Liver (tissue), 8 donors: ENCODE measurements at regions not wholly inside any gene's neighbourhood (a gene's known extent, or its start where the extent isn't known, plus 50 kb on each side); places are given as distances from the start of the nearest gene placed in this dataset.

Source experiments
- DNase-seq: peaks from one replicate; pipeline ENCODE4 v3.0.0-alpha.2; 2017; ENCODE audit warnings: low spot score
- H3K27ac ChIP-seq, 2 donors: one replicate each; pipeline ENCODE4 v1.7.0; 2013; ENCODE audit warnings: inconsistent platforms in 2 of 2, low read length in 2 of 2, control low read depth in 1 of 2, low read depth in 1 of 2, mild to moderate bottlenecking in 1 of 2
- H3K27me3 ChIP-seq, 4 donors: one replicate each; pipeline versions ENCODE4 v1.6.1 to v1.7.0; 2013; ENCODE audit warnings: low read length in 3 of 4, inconsistent platforms in 1 of 4, mild to moderate bottlenecking in 1 of 4, moderate library complexity in 1 of 4; ENCODE audit not compliant: control insufficient read depth in 4 of 4, insufficient read depth in 4 of 4
- H3K36me3 ChIP-seq, 4 donors: one replicate each; pipeline versions ENCODE4 v1.6.1 to v1.7.0; 2013; ENCODE audit warnings: low read length in 3 of 4, mild to moderate bottlenecking in 3 of 4, low read depth in 1 of 4, moderate library complexity in 1 of 4; ENCODE audit not compliant: control insufficient read depth in 4 of 4, insufficient read depth in 3 of 4
- H3K4me1 ChIP-seq, 4 donors: one replicate each; pipeline versions ENCODE4 v1.6.1 to v1.7.0; 2013; ENCODE audit warnings: low read length in 3 of 4, mild to moderate bottlenecking in 3 of 4, moderate library complexity in 1 of 4; ENCODE audit not compliant: control insufficient read depth in 4 of 4, insufficient read depth in 4 of 4
- H3K4me3 ChIP-seq, 3 donors: one replicate each; pipeline versions ENCODE4 v1.6.1 to v1.7.0; 2013; ENCODE audit warnings: low read length in 3 of 3, control low read depth in 1 of 3, low read depth in 1 of 3, mild to moderate bottlenecking in 1 of 3
- H3K9ac ChIP-seq, 2 donors: one replicate each; pipeline ENCODE4 v1.7.0; 2013; ENCODE audit warnings: low read length in 2 of 2, mild to moderate bottlenecking in 2 of 2, moderate library complexity in 2 of 2, control low read depth in 1 of 2, low read depth in 1 of 2
- H3K9me3 ChIP-seq, 4 donors: one replicate each; pipeline versions ENCODE4 v1.6.1 to v1.7.0; 2013; ENCODE audit warnings: low read length in 3 of 4; ENCODE audit not compliant: control insufficient read depth in 4 of 4
- EGR1 ChIP-seq, 2 donors: IDR thresholded peaks; 2 replicates each; pipeline ENCODE4 v1.6.1; 2016 to 2018; ENCODE audit warnings: antibody characterized with exemption in 2 of 2, low read depth in 2 of 2
- FOXA1 ChIP-seq: IDR thresholded peaks from 2 replicates; pipeline ENCODE4 v1.6.1; 2016; ENCODE audit warnings: antibody characterized with exemption
- FOXA2 ChIP-seq: IDR thresholded peaks from 2 replicates; pipeline ENCODE4 v1.6.1; 2016; ENCODE audit warnings: antibody characterized with exemption
- GABPA ChIP-seq, 2 donors: IDR thresholded peaks in 1 of 2; conservative IDR thresholded peaks in 1 of 2; 2 replicates each; pipeline ENCODE4 v1.6.1; 2016; ENCODE audit warnings: antibody characterized with exemption in 2 of 2, mild to moderate bottlenecking in 1 of 2, moderate library complexity in 1 of 2
- HNF4A ChIP-seq, 2 donors: conservative IDR thresholded peaks; 2 replicates each; pipeline ENCODE4 v1.6.1; 2016; ENCODE audit warnings: antibody characterized with exemption in 2 of 2, mild to moderate bottlenecking in 2 of 2
- HNF4G ChIP-seq: IDR thresholded peaks from 2 replicates; pipeline ENCODE4 v1.6.1; 2016; ENCODE audit warnings: antibody characterized with exemption
- JUND ChIP-seq, 2 donors: IDR thresholded peaks; 2 replicates each; pipeline ENCODE4 v1.6.1; 2016; ENCODE audit warnings: antibody characterized with exemption in 2 of 2
- MAX ChIP-seq: IDR thresholded peaks from 2 replicates; pipeline ENCODE4 v1.6.1; 2016; ENCODE audit warnings: antibody characterized with exemption
- NR2F2 ChIP-seq: IDR thresholded peaks from 2 replicates; pipeline ENCODE4 v1.6.1; 2016; ENCODE audit warnings: antibody characterized with exemption
- RAD21 ChIP-seq, 2 donors: IDR thresholded peaks; 2 replicates each; pipeline ENCODE4 v1.6.1; 2016; ENCODE audit warnings: antibody characterized with exemption in 2 of 2, mild to moderate bottlenecking in 2 of 2
- RXRA ChIP-seq, 2 donors: IDR thresholded peaks; 2 replicates each; pipeline ENCODE4 v1.6.1; 2017 to 2018; ENCODE audit warnings: antibody characterized with exemption in 2 of 2, mild to moderate bottlenecking in 1 of 2
- SP1 ChIP-seq: IDR thresholded peaks from 2 replicates; pipeline ENCODE4 v1.6.1; 2018; ENCODE audit warnings: antibody characterized with exemption, mild to moderate bottlenecking
- TAF1 ChIP-seq: conservative IDR thresholded peaks from 2 replicates; pipeline ENCODE4 v1.6.1; 2016; ENCODE audit warnings: antibody characterized with exemption, mild to moderate bottlenecking
- YY1 ChIP-seq: IDR thresholded peaks from 2 replicates; pipeline ENCODE4 v1.6.1; 2016; ENCODE audit warnings: antibody characterized with exemption, mild to moderate bottlenecking
- WGBS: extraction: QIAGEN DNeasy Blood & Tissue Kit; methylation state at CpG from one replicate; pipeline ENCODE4 v1.1.7; 2013; 5-methylcytosine and 5-hydroxymethylcytosine counted together
- TF ChIP-seq, protein P1 (sequence below): IDR thresholded peaks from 2 replicates; pipeline ENCODE4 v1.6.1; 2016; ENCODE audit warnings: antibody characterized with exemption
- TF ChIP-seq, protein P2 (sequence below): fragments of 150-350 bp; IDR thresholded peaks from 2 replicates; pipeline ENCODE4 v1.5.1; 2017; ENCODE audit warnings: improper control_type of control experiment, low read depth, low read length; ENCODE audit not compliant: missing input control
- TF ChIP-seq, protein P3 (sequence below): IDR thresholded peaks from 2 replicates; pipeline ENCODE4 v1.6.1; 2016; ENCODE audit warnings: antibody characterized with exemption, mild to moderate bottlenecking
- TF ChIP-seq, protein P4 (sequence below): IDR thresholded peaks from 2 replicates; pipeline ENCODE4 v1.6.1; 2016; ENCODE audit warnings: antibody characterized with exemption
- donor health status: healthy.
- donor health status: healthy.
- donor health status: healthy.
- donor health status: healthy.
- donor health status: healthy.

- Histone ChIP-seq H3K27ac (no peak overlapping the region), H3K27me3 (no peaks in the 10 kb centered on the region), H3K4me1 (no peaks in the 10 kb centered on the region), H3K36me3 (no peaks in the 10 kb centered on the region), H3K9ac (no peak overlapping the region), H3K4me3 (no peak overlapping the region), H3K9me3 (peaks cover 0 to 3% (median 0%) of the 10 kb centered on the region in 4 donors)
- WGBS: 74% methylated on average over 3 of the region's 3 CpGs
- no peak for TF ChIP-seq HNF4G
- no peak for TF ChIP-seq MAX
- TF ChIP-seq HNF4A (conservative IDR thresholded peaks at IDR 0.05): no peak
- no peak for TF ChIP-seq TAF1
- TF ChIP-seq SP1: no peak
- TF ChIP-seq, protein P1, sequence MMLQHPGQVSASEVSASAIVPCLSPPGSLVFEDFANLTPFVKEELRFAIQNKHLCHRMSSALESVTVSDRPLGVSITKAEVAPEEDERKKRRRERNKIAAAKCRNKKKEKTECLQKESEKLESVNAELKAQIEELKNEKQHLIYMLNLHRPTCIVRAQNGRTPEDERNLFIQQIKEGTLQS: no peak
- TF ChIP-seq EGR1 (IDR thresholded peaks at IDR 0.05; ENCODE audit: low read depth in 2 of 2): no peak
- TF ChIP-seq FOXA1: no peak
- no peak for TF ChIP-seq YY1
- TF ChIP-seq, protein P2, sequence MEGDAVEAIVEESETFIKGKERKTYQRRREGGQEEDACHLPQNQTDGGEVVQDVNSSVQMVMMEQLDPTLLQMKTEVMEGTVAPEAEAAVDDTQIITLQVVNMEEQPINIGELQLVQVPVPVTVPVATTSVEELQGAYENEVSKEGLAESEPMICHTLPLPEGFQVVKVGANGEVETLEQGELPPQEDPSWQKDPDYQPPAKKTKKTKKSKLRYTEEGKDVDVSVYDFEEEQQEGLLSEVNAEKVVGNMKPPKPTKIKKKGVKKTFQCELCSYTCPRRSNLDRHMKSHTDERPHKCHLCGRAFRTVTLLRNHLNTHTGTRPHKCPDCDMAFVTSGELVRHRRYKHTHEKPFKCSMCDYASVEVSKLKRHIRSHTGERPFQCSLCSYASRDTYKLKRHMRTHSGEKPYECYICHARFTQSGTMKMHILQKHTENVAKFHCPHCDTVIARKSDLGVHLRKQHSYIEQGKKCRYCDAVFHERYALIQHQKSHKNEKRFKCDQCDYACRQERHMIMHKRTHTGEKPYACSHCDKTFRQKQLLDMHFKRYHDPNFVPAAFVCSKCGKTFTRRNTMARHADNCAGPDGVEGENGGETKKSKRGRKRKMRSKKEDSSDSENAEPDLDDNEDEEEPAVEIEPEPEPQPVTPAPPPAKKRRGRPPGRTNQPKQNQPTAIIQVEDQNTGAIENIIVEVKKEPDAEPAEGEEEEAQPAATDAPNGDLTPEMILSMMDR: no peak
- TF ChIP-seq JUND (IDR thresholded peaks at IDR 0.05): no peak
- no peak for TF ChIP-seq GABPA (IDR thresholded peaks at IDR 0.05 in 1 of 2, conservative IDR thresholded peaks at IDR 0.05 in 1 of 2)
- no peak for TF ChIP-seq RAD21 (IDR thresholded peaks at IDR 0.05)
- no peak for DNase-seq
Measured at GRCh38 chr13:85108356-85108755, 690.9 kb downstream of the SLITRK6 start.

GRCh38 chr13:85099245-85099644 lies 700.0 kb downstream of the SLITRK6 start:
- Histone ChIP-seq H3K27ac (no peak overlapping the region), H3K27me3 (no peaks in the 10 kb centered on the region), H3K9me3 (no peaks in the 10 kb centered on the region), H3K4me3 (no peak overlapping the region), H3K36me3 (no peaks in the 10 kb centered on the region), H3K4me1 (no peaks in the 10 kb centered on the region), H3K9ac (no peak overlapping the region)
- no peak for DNase-seq
- TF ChIP-seq HNF4A (conservative IDR thresholded peaks at IDR 0.05) (no peak), SP1 (no peak), FOXA2 (no peak), HNF4G (no peak), NR2F2 (no peak), RXRA (IDR thresholded peaks at IDR 0.05) (no peak), MAX (no peak), RAD21 (IDR thresholded peaks at IDR 0.05) (no peak), FOXA1 (no peak), EGR1 (IDR thresholded peaks at IDR 0.05; ENCODE audit: low read depth in 2 of 2) (no peak)
- WGBS: 88% methylated on average over 3 of the region's 3 CpGs

GRCh38 chr13:85095418-85096272 lies 703.6 kb downstream of the SLITRK6 start:
- no peaks in the 10 kb centered on the region for H3K9me3 ChIP-seq
- H3K27me3 ChIP-seq: no peaks in the 10 kb centered on the region
- H3K4me1 ChIP-seq: no peaks in the 10 kb centered on the region
- 69% methylated on average over 4 of the region's 4 CpGs for WGBS
- H3K36me3 ChIP-seq: no peaks in the 10 kb centered on the region
- no peak for DNase-seq
- H3K9ac ChIP-seq: no peak overlapping the region
- no peak overlapping the region for H3K4me3 ChIP-seq
- no peak overlapping the region for H3K27ac ChIP-seq
- TF ChIP-seq, protein P1: no peak
- TF ChIP-seq HNF4G (no peak), MAX (no peak), JUND (IDR thresholded peaks at IDR 0.05) (no peak), RAD21 (IDR thresholded peaks at IDR 0.05) (no peak)
- TF ChIP-seq, protein P3, sequence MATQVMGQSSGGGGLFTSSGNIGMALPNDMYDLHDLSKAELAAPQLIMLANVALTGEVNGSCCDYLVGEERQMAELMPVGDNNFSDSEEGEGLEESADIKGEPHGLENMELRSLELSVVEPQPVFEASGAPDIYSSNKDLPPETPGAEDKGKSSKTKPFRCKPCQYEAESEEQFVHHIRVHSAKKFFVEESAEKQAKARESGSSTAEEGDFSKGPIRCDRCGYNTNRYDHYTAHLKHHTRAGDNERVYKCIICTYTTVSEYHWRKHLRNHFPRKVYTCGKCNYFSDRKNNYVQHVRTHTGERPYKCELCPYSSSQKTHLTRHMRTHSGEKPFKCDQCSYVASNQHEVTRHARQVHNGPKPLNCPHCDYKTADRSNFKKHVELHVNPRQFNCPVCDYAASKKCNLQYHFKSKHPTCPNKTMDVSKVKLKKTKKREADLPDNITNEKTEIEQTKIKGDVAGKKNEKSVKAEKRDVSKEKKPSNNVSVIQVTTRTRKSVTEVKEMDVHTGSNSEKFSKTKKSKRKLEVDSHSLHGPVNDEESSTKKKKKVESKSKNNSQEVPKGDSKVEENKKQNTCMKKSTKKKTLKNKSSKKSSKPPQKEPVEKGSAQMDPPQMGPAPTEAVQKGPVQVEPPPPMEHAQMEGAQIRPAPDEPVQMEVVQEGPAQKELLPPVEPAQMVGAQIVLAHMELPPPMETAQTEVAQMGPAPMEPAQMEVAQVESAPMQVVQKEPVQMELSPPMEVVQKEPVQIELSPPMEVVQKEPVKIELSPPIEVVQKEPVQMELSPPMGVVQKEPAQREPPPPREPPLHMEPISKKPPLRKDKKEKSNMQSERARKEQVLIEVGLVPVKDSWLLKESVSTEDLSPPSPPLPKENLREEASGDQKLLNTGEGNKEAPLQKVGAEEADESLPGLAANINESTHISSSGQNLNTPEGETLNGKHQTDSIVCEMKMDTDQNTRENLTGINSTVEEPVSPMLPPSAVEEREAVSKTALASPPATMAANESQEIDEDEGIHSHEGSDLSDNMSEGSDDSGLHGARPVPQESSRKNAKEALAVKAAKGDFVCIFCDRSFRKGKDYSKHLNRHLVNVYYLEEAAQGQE: no peak
- TF ChIP-seq, protein P4, sequence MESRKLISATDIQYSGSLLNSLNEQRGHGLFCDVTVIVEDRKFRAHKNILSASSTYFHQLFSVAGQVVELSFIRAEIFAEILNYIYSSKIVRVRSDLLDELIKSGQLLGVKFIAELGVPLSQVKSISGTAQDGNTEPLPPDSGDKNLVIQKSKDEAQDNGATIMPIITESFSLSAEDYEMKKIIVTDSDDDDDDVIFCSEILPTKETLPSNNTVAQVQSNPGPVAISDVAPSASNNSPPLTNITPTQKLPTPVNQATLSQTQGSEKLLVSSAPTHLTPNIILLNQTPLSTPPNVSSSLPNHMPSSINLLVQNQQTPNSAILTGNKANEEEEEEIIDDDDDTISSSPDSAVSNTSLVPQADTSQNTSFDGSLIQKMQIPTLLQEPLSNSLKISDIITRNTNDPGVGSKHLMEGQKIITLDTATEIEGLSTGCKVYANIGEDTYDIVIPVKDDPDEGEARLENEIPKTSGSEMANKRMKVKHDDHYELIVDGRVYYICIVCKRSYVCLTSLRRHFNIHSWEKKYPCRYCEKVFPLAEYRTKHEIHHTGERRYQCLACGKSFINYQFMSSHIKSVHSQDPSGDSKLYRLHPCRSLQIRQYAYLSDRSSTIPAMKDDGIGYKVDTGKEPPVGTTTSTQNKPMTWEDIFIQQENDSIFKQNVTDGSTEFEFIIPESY: no peak
